ENCODE measurements at regions not wholly inside any gene's neighbourhood (a gene's known extent, or its start where the extent isn't known, plus 50 kb on each side); places are given as distances from the start of the nearest gene placed in this dataset.

DNA sequence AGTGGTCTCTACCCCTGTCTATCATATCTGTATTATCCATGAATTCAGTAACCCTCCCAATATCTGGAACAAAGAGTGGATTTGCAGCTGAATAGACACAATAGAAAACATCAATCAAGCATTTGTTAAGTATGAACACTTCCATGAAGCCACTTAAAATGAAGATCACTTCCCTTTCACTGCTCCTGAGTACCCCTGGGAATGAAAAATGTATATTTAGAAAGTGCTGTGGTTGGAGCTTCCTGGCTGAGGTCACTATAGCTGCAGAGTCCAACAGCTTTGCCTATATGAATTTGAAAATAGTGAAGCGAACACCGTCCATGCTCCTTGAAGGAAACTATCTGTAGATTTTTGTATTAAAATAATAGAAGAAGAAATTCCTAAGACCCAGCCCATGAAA, 227.0 kb downstream of the DTHD1 start:
- DNase-seq (no peak), ATAC-seq (no peak)
- POLR2A ChIA-PET, result no interaction called here
- H3K27me3 Mint-ChIP-seq, result peaks cover 3 to 11% (median 9%) of the 10 kb centered on the region in 5 donors
- H3K9me3 Mint-ChIP-seq, result peaks cover 0 to 11% (median 0%) of the 10 kb centered on the region in 9 donors
- H3K27ac Mint-ChIP-seq, result no peak overlapping the region
- no peak overlapping the region for H3K4me3 Mint-ChIP-seq
- no peaks in the 10 kb centered on the region for H3K4me1 Mint-ChIP-seq
- no peaks in the 10 kb centered on the region for H3K36me3 Mint-ChIP-seq

DNA sequence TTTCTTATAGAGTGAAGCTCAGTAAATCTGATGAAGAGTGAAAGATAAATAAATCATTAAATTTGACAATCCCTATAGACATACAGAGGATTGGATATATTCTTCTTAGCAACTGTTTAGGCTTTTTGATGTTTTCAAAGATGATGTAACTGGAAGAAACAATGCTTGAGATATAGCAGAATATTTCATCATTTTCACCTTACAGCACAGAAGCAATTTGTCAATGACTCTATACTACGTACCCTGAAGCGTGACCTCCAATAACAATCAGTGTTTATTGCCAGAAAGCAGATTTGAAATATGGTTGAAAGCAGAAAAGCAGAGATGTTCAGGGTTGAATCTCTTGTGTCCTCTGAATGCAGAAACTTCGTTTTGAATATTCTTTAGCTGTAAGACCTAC, 228.4 kb downstream of the DTHD1 start:
- H3K27ac Mint-ChIP-seq, result no peak overlapping the region
- peaks cover 0 to 11% (median 0%) of the 10 kb centered on the region in 9 donors for H3K9me3 Mint-ChIP-seq
- no peaks in the 10 kb centered on the region for H3K36me3 Mint-ChIP-seq
- no peaks in the 10 kb centered on the region for H3K4me1 Mint-ChIP-seq
- ATAC-seq, result no peak
- H3K4me3 Mint-ChIP-seq, result no peak overlapping the region
- POLR2A ChIA-PET, result no interaction called here
- no peak for DNase-seq
- peaks cover 4 to 9% (median 7%) of the 10 kb centered on the region in 5 donors for H3K27me3 Mint-ChIP-seq

- Mint-ChIP-seq H3K27ac (no peak overlapping the region), H3K4me1 (no peaks in the 10 kb centered on the region), H3K4me3 (no peak overlapping the region), H3K36me3 (no peaks in the 10 kb centered on the region), H3K27me3 (peaks cover 3 to 9% (median 6%) of the 10 kb centered on the region in 5 donors), H3K9me3 (peaks cover 0 to 11% (median 0%) of the 10 kb centered on the region in 9 donors)
- no peak for DNase-seq
- ATAC-seq, result no peak
- POLR2A ChIA-PET, result no interaction called here
Measured at GRCh38 chr4:36511785-36512184, 230.4 kb downstream of the DTHD1 start.

DNA sequence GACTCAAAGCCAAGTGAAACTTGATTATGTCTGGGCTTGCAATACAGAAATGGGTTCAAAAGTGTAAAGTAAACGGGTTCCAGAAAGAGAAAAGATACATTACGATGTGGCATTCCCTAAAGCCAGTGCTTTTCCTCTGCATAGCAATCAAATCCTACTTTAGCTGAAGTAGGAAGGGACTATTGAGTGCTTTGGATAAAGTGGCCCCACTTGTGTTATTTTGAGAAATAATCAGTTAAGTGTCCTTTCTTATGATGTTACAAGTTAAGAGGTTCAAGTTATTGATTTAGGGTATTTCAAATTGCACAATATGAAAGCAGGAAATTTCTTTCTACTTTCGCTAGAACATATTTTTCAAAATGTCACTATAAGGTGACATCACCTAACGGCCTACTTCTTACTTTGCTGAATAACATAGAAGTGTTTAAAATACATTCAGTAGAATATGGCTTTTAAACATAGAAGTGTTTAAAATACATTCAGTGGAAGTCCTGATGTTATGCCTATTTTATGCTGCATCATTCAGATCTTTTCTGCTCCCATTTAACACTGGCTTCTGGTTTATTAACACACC, 235.2 kb downstream of the DTHD1 start:
- Mint-ChIP-seq H3K27ac (no peak overlapping the region), H3K27me3 (peaks cover 0 to 5% (median 0%) of the 10 kb centered on the region in 5 donors), H3K4me3 (no peak overlapping the region), H3K36me3 (no peaks in the 10 kb centered on the region), H3K4me1 (no peaks in the 10 kb centered on the region), H3K9me3 (peaks cover 0 to 7% (median 0%) of the 10 kb centered on the region in 9 donors)
- POLR2A ChIA-PET, result no interaction called here
- ATAC-seq (no peak), DNase-seq (no peak)

DNA sequence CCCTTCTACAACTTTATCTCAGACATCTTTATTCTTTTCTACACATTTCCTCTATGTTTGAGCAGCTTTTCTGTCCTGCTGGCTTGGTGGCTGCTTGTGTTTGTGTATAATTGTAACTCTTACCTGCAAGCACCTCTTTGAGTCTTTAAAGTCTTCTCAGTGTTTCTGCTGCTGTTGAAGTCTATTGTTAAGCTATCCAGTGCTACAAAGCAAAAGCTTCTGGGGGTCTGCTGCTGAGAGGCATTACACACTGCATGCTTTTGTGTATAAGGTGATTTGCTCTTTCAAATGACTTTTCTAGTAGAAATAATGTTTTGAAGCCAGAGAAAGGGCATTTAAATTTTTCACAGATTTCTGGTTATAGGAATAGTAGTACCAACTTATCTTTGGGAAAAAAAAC, 241.8 kb downstream of the DTHD1 start:
- no peak for DNase-seq
- Mint-ChIP-seq H3K9me3 (peaks cover 1 to 25% (median 11%) of the 10 kb centered on the region in 9 donors), H3K27ac (no peak overlapping the region), H3K27me3 (no peaks in the 10 kb centered on the region), H3K4me3 (no peak overlapping the region), H3K36me3 (peaks cover 0 to 19% (median 0%) of the 10 kb centered on the region in 3 donors), H3K4me1 (no peaks in the 10 kb centered on the region)
- POLR2A ChIA-PET, result no interaction called here
- ATAC-seq, result no peak

GRCh38 chr4:36532670-36533379, 251.4 kb downstream of the DTHD1 start:
- H3K9me3 Mint-ChIP-seq, result peaks cover 0 to 24% (median 16%) of the 10 kb centered on the region in 9 donors
- H3K27ac Mint-ChIP-seq, result no peak overlapping the region
- POLR2A ChIA-PET, result no interaction called here
- peaks cover 0 to 7% (median 0%) of the 10 kb centered on the region in 3 donors for H3K36me3 Mint-ChIP-seq
- DNase-seq, result no peak
- no peaks in the 10 kb centered on the region for H3K4me1 Mint-ChIP-seq
- H3K27me3 Mint-ChIP-seq, result no peaks in the 10 kb centered on the region
- no peak overlapping the region for H3K4me3 Mint-ChIP-seq
- no peak for ATAC-seq

DNA sequence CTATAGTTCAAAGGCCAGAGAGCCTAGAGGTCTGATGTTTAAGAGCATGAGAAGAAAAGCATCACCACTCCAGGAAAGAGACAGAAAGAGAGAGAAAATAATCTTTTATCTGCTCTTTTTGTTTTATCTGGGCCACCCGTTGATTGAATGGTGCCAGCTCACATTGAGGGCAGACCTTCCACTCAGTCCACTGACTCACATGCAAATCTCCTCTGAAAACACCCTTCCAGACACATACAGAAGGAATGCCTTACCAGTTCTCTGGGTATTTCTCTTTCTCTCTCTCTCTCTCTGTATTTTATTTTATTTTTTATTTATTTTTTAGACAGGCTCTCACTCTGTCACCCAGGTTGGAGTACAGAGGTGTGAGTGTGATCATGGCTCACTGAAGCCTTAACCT, 252.5 kb downstream of the DTHD1 start:
- Mint-ChIP-seq H3K36me3 (no peaks in the 10 kb centered on the region), H3K4me3 (no peak overlapping the region), H3K27ac (no peak overlapping the region), H3K27me3 (peaks cover 0 to 4% (median 0%) of the 10 kb centered on the region in 5 donors), H3K4me1 (no peaks in the 10 kb centered on the region), H3K9me3 (peaks cover 0 to 13% (median 5%) of the 10 kb centered on the region in 9 donors)
- DNase-seq, result no peak
- POLR2A ChIA-PET, result no interaction called here
- ATAC-seq, result no peak

DNA sequence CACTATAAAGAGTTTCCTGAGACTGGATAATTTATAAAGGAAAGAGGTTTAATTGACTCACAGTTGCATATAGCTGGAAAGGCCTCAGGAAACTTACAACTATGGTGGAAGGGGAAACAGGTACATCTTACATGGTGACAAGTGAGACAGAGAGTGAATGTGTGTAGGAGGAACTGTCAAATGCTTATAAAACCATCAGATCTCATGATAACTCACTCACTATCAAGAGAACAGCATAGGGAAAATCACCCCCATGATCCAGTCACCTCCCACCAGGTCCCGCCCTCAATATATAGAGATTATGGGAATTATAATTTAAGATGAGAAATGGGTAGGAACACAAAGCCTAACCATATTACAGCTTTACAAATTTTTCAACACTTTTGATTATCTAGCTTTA, 266.0 kb downstream of the DTHD1 start:
- POLR2A ChIA-PET, result no interaction called here

DNA sequence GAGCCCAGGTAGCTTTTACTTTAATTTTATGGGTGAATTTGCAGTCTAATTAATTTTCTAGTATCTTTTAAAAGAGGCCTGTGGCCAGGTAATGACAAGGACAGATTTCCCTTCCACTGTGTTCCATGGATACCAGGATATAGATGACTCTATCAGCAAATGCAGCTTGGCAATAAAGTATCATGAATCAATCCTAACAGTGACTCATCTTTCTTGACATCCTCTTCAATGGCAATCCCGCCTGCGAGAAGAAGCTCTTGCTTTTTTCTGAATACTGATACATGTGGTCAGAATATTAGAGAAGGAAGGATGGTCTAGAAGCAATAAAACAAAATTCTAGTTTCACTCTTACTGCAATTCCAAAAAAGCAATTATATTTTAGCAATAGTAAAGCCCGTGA, 267.8 kb downstream of the DTHD1 start:
- POLR2A ChIA-PET, result no interaction called here
- no peak for ATAC-seq

More for the DNA sequence above, 266.0 kb downstream of the DTHD1 start:
- DNase-seq, result no peak
- H3K4me3 Mint-ChIP-seq, result no peak overlapping the region
- no peaks in the 10 kb centered on the region for H3K9me3 Mint-ChIP-seq
- H3K27ac Mint-ChIP-seq, result no peak overlapping the region
- ATAC-seq, result no peak
- H3K27me3 Mint-ChIP-seq, result peaks cover 0 to 7% (median 0%) of the 10 kb centered on the region in 5 donors
- no peaks in the 10 kb centered on the region for H3K36me3 Mint-ChIP-seq
- H3K4me1 Mint-ChIP-seq, result peaks cover 0 to 2% (median 0%) of the 10 kb centered on the region in 4 donors

DNA sequence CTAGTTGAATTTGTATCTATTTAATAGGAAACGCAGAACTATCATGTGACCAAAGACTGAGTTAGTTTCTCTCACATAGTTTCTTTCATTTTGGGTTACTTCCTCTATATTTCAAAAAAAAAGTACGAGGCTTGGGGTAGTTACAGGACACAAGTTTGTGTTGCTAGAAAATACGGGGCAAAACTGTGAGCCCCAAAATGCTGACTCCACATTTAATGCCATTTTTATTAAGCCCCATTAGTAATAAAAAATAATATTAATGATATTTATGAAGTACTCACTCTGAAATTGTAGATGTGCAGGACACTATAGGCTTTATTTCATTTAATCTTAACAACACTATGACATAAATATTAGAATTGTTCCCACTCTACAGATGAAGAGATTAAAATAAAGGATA, 268.6 kb downstream of the DTHD1 start:
- DNase-seq (no peak), ATAC-seq (no peak)
- POLR2A ChIA-PET, result no interaction called here
- H3K9me3 Mint-ChIP-seq, result no peaks in the 10 kb centered on the region
- H3K27ac Mint-ChIP-seq, result no peak overlapping the region
- H3K4me3 Mint-ChIP-seq, result no peak overlapping the region
- H3K4me1 Mint-ChIP-seq, result peaks cover 0 to 2% (median 0%) of the 10 kb centered on the region in 4 donors
- H3K27me3 Mint-ChIP-seq, result peaks cover 0 to 7% (median 0%) of the 10 kb centered on the region in 5 donors
- H3K36me3 Mint-ChIP-seq, result no peaks in the 10 kb centered on the region

More for the DNA sequence above, 267.8 kb downstream of the DTHD1 start:
- no peaks in the 10 kb centered on the region for H3K36me3 Mint-ChIP-seq
- H3K4me1 Mint-ChIP-seq, result peaks cover 0 to 2% (median 0%) of the 10 kb centered on the region in 4 donors
- H3K9me3 Mint-ChIP-seq, result no peaks in the 10 kb centered on the region
- peaks cover 0 to 7% (median 0%) of the 10 kb centered on the region in 5 donors for H3K27me3 Mint-ChIP-seq
- no peak for DNase-seq
- no peak overlapping the region for H3K27ac Mint-ChIP-seq
- no peak overlapping the region for H3K4me3 Mint-ChIP-seq

DNA sequence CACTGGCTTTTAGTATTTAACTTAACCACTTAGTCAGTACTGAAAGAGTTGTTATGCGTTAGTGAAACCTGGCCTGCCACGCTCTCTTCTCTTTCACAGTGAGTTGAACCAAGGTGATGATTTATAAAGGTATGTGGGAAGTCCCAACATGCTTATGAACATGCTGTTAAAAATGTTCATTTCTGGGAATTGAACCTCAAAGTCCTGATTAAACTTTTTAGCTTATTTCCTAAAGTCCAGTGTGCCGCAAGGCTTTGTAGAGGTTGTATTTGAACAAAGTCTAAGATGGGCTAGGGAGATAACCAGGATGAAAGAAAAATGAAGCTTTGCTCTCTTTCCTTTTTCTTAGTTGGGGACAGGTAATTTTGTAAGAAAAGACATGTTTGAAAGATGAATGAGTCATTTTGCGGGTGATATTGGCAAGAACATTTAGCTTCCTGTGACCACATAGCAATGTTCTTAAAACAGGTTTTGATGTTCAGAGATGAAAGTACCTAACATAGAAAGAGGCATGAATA, 270.3 kb downstream of the DTHD1 start:
- POLR2A ChIA-PET, result no interaction called here
- ATAC-seq (peak in 1 of 2 donors; percentile 73), DNase-seq (peak in 2 of 10 donors; percentile 31 to 48)
- H3K27me3 Mint-ChIP-seq, result peaks cover 0 to 4% (median 0%) of the 10 kb centered on the region in 5 donors
- no peak overlapping the region for H3K4me3 Mint-ChIP-seq
- H3K4me1 Mint-ChIP-seq, result peaks cover 0 to 2% (median 0%) of the 10 kb centered on the region in 4 donors
- H3K27ac Mint-ChIP-seq, result peak overlapping the region in 2 of 10 donors; percentile 7 to 60
- H3K36me3 Mint-ChIP-seq, result no peaks in the 10 kb centered on the region
- no peaks in the 10 kb centered on the region for H3K9me3 Mint-ChIP-seq

- no peaks in the 10 kb centered on the region for H3K36me3 Mint-ChIP-seq
- H3K27ac Mint-ChIP-seq, result no peak overlapping the region
- H3K9me3 Mint-ChIP-seq, result no peaks in the 10 kb centered on the region
- peaks cover 0 to 10% (median 3%) of the 10 kb centered on the region in 5 donors for H3K27me3 Mint-ChIP-seq
- DNase-seq (no peak), ATAC-seq (no peak)
- POLR2A ChIA-PET, result no interaction called here
- no peak overlapping the region for H3K4me3 Mint-ChIP-seq
- peaks cover 0 to 2% (median 0%) of the 10 kb centered on the region in 4 donors for H3K4me1 Mint-ChIP-seq
Measured at GRCh38 chr4:36553029-36553428, 271.6 kb downstream of the DTHD1 start.

GRCh38 chr4:36553453-36553852, 272.0 kb downstream of the DTHD1 start:
- Mint-ChIP-seq H3K4me1 (peaks cover 0 to 2% (median 0%) of the 10 kb centered on the region in 4 donors), H3K27ac (no peak overlapping the region), H3K27me3 (peaks cover 0 to 10% (median 3%) of the 10 kb centered on the region in 5 donors), H3K4me3 (no peak overlapping the region), H3K36me3 (no peaks in the 10 kb centered on the region), H3K9me3 (no peaks in the 10 kb centered on the region)
- POLR2A ChIA-PET, result no interaction called here
- no peak for DNase-seq
- no peak for ATAC-seq

Measured in naive thymus-derived CD8-positive, alpha-beta T cell (primary cell).